ENCODE measurements at regions not wholly inside any gene's neighbourhood (a gene's known extent, or its start where the extent isn't known, plus 50 kb on each side); places are given as distances from the start of the nearest gene placed in this dataset.
A peak's percentile ranks its signal among the peaks of the same experiment; 100 is the strongest.
"Not testable (repeated sequence)": the region's sequence is repeated elsewhere in the genome, so short reads cannot be mapped to it uniquely, and the experiment has no call there.

DNA sequence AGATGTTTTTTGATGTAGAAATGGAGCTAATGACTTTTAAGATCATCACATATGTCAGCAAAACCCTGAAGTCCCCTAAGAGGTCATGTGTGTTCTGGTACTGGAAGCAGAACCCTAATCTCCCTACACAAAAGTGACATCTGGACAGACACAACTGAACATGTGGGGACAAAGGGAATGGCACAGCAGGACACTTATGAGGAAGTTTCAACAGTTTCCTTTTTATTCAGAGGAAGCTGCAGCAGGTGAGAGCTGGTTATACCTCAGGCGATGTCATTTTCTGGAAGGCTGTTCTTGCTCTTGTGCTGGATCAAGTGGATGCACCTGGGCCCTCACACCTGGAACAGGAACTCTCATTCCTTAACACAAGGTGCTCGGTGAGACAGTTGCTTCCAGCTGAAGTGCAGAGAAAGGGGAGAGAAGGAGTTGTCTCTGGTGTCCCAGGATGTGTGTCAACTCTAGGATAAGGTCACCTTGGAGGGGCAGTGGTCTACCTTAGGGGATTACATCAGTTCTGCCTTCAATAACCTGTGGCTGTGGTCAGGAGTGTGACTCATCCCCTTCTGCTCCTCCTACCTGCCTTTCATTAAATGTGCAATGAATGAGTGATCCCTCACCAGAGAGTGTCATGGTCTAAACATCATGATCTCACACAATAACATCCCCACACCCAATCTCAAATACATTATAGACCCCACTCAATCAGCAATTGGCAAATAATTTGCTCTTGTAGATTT lies 463.4 kb downstream of the TMEM121 start:
- no peaks in the 10 kb centered on the region for H3K36me3 Mint-ChIP-seq (ENCODE audit: low read depth)
- peak overlapping the region; percentile 52 for H3K27ac Mint-ChIP-seq
- TF ChIP-seq, protein P1, sequence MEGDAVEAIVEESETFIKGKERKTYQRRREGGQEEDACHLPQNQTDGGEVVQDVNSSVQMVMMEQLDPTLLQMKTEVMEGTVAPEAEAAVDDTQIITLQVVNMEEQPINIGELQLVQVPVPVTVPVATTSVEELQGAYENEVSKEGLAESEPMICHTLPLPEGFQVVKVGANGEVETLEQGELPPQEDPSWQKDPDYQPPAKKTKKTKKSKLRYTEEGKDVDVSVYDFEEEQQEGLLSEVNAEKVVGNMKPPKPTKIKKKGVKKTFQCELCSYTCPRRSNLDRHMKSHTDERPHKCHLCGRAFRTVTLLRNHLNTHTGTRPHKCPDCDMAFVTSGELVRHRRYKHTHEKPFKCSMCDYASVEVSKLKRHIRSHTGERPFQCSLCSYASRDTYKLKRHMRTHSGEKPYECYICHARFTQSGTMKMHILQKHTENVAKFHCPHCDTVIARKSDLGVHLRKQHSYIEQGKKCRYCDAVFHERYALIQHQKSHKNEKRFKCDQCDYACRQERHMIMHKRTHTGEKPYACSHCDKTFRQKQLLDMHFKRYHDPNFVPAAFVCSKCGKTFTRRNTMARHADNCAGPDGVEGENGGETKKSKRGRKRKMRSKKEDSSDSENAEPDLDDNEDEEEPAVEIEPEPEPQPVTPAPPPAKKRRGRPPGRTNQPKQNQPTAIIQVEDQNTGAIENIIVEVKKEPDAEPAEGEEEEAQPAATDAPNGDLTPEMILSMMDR (IDR thresholded peaks at IDR 0.05): no peak
- CTCF ChIA-PET: no interaction called here
- ATAC-seq (ENCODE audit: poor library complexity) (peak; percentile 32), DNase-seq (peak in 2 of 14 experiments; percentile 36 to 49)
- no peak overlapping the region for H3K4me3 Mint-ChIP-seq
- Histone ChIP-seq H3K4me3 (ENCODE audit: low read length) (no peak overlapping the region), H3K4me1 (ENCODE audit: insufficient read depth, low read length) (peaks cover 46% of the 10 kb centered on the region), H3K36me3 (ENCODE audit: insufficient read depth, low read length) (no peaks in the 10 kb centered on the region), H3K9me3 (ENCODE audit: control insufficient read depth in 1 of 2, insufficient read depth in 1 of 2, low read length in 2 of 2) (no peaks in the 10 kb centered on the region), H3K27ac (ENCODE audit: low read depth in 1 of 2, low read length in 2 of 2) (no peak overlapping the region), H3K27me3 (ENCODE audit: control insufficient read depth in 1 of 2, insufficient read depth in 2 of 2, low read length in 2 of 2) (no peaks in the 10 kb centered on the region)
- intact Hi-C loops (cut with DNase I, micrococcal nuclease): no loop called here
- no peaks in the 10 kb centered on the region for H3K27me3 Mint-ChIP-seq
- POLR2A ChIA-PET: no interaction called here
- peaks cover 64% of the 10 kb centered on the region for H3K4me1 Mint-ChIP-seq (ENCODE audit: low read depth)
- H3K9me3 Mint-ChIP-seq: no peaks in the 10 kb centered on the region

DNA sequence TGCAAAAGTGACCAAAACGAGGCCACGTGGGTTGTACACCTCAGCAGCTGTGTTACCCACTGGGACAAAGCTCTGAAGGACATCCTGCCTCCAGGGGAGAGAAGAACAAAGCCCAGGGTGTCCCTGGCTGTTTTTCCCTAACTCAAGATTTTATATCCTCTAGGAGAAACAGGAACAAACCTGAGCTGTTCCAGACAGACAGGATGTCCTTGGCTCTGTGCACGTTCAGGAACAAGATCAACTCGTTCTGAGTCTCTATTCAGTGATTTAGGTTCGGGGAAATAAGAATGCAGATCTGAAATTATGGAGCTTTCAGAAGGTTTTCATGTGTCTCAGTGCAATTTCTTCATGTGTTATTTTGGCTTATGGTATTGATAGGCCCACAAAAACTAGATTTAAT lies 465.3 kb downstream of the TMEM121 start:
- intact Hi-C loops (cut with DNase I, micrococcal nuclease); DNase-seq; H3K9me3 ChIP-seq (ENCODE audit: control insufficient read depth in 1 of 2, insufficient read depth in 1 of 2, low read length in 2 of 2); H3K27ac ChIP-seq (ENCODE audit: low read depth in 1 of 2, low read length in 2 of 2); POLR2A ChIA-PET; H3K4me3 Mint-ChIP-seq; CTCF ChIA-PET; ATAC-seq (ENCODE audit: poor library complexity); H3K9me3 Mint-ChIP-seq; H3K27me3 Mint-ChIP-seq; H3K4me3 ChIP-seq (ENCODE audit: low read length); H3K27me3 ChIP-seq (ENCODE audit: control insufficient read depth in 1 of 2, insufficient read depth in 2 of 2, low read length in 2 of 2); H3K36me3 ChIP-seq (ENCODE audit: insufficient read depth, low read length); H3K36me3 Mint-ChIP-seq (ENCODE audit: low read depth); H3K27ac Mint-ChIP-seq: not testable (repeated sequence)
- H3K4me1 ChIP-seq (ENCODE audit: insufficient read depth, low read length): peaks cover 28% of the 10 kb centered on the region
- H3K4me1 Mint-ChIP-seq (ENCODE audit: low read depth): peaks cover 59% of the 10 kb centered on the region

DNA sequence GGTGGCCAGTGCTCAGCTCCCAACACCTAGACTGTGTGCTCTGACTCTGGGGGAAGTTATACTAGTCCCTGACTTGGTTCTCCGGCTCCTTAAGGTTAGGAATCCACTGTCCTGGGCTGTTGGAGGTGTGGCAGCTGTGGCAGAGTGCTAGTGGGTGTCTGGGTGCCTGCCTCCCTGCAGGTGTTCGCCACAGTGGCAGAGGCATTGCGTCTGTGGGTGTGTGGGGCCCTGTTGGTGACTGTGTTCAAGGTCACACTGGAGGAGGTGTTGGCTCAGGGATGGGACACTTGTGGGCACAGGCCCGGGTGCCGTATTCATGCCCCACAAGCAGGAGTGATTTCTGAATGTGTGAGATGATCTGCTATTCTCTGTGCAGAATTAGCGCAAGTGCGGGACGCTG lies 467.4 kb downstream of the TMEM121 start:
- Histone ChIP-seq H3K27ac (ENCODE audit: low read depth in 1 of 2, low read length in 2 of 2) (no peak overlapping the region), H3K9me3 (ENCODE audit: control insufficient read depth in 1 of 2, insufficient read depth in 1 of 2, low read length in 2 of 2) (no peaks in the 10 kb centered on the region), H3K4me3 (ENCODE audit: low read length) (no peak overlapping the region), H3K36me3 (ENCODE audit: insufficient read depth, low read length) (no peaks in the 10 kb centered on the region), H3K27me3 (ENCODE audit: control insufficient read depth in 1 of 2, insufficient read depth in 2 of 2, low read length in 2 of 2) (no peaks in the 10 kb centered on the region), H3K4me1 (ENCODE audit: insufficient read depth, low read length) (peaks cover 16% of the 10 kb centered on the region)
- Mint-ChIP-seq H3K27ac (no peak overlapping the region), H3K4me3 (no peak overlapping the region), H3K9me3 (no peaks in the 10 kb centered on the region), H3K27me3 (no peaks in the 10 kb centered on the region), H3K4me1 (ENCODE audit: low read depth) (peaks cover 47% of the 10 kb centered on the region), H3K36me3 (ENCODE audit: low read depth) (no peaks in the 10 kb centered on the region)
- TF ChIP-seq, protein P1 (IDR thresholded peaks at IDR 0.05): no peak
- DNase-seq: peak in 1 of 14 experiments; percentile 36
- intact Hi-C loops (cut with DNase I, micrococcal nuclease): no loop called here
- CTCF ChIA-PET: no interaction called here
- POLR2A ChIA-PET: no interaction called here
- ATAC-seq (ENCODE audit: poor library complexity): no peak

DNA sequence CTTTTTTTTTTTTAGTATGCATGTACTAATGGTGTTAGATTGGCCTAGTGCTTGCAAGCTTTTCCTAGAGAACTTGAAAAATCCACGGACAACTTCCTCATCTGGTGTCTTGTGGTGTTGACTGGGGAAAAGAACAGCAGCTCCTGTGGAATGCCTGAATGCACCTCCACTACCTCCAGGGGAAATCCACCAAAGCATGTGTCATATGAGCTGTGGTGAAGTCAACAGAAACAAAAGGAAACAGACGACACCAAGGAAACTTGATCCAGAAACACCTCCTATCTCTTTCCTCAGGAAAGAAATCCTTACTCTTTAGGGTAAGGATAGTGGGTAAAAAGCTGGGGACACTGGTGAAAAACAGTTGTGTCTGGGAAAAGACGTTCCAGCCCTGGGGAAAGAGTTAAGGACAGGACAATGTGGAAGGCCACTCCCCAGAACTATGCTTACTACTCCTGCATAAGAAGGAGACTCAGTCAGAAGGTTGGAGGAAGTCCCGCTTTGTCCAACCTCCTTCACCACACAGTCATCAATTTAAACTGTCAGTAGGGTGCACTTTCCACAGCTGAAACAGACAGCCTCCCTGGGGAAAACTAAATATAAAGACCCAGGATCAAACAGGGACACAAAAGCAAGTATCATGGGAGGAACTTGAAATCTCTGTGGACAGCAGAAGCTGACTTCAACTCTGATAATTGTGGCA lies 468.8 kb downstream of the TMEM121 start:
- intact Hi-C loops (cut with DNase I, micrococcal nuclease); H3K4me3 Mint-ChIP-seq: not testable (repeated sequence)
- CTCF ChIA-PET: interaction anchor here (1.3 kb wide), 1 partner anchor 16 kb away, joined by 4 read pairs; no protein-coding TSS in a partner anchor

DNA sequence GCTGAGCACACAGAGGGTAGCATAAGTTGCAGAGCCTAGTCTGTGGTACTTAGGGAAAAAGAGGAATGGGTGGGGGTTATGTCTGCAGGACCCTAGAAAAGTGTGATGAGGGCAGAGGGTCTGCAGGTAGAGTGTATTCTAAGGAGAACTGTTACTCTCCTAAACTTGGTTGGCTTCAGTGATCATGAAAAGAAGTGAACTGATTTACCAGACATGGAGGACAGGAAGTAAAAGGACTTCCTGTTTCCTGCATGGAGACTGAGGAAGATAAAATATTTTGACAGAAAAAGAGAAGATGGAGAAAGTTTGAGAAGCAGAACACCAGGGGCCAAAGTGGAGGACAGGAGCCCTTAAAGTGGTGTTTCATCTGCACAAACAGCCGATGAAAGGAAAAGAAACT lies 472.2 kb downstream of the TMEM121 start:
- peaks cover 0 to 14% of the 10 kb centered on the region in 2 experiments for H3K9me3 ChIP-seq (ENCODE audit: control insufficient read depth in 1 of 2, insufficient read depth in 1 of 2, low read length in 2 of 2)
- H3K27me3 Mint-ChIP-seq; H3K4me3 ChIP-seq (ENCODE audit: low read length); H3K9me3 Mint-ChIP-seq; H3K36me3 Mint-ChIP-seq (ENCODE audit: low read depth); POLR2A ChIA-PET; H3K27ac ChIP-seq (ENCODE audit: low read depth in 1 of 2, low read length in 2 of 2); H3K36me3 ChIP-seq (ENCODE audit: insufficient read depth, low read length); H3K27me3 ChIP-seq (ENCODE audit: control insufficient read depth in 1 of 2, insufficient read depth in 2 of 2, low read length in 2 of 2): not testable (repeated sequence)
- DNase-seq (peak in 1 of 14 experiments; percentile 34), ATAC-seq (ENCODE audit: poor library complexity) (peak; percentile 20)
- intact Hi-C loops (cut with DNase I, micrococcal nuclease): loop anchor here in 1 of 2 experiments (2.0 kb wide), 1 partner anchor 18 kb away; no protein-coding TSS in a partner anchor
- Mint-ChIP-seq H3K27ac (peak overlapping the region; percentile 38), H3K4me3 (peak overlapping the region; percentile 35), H3K4me1 (ENCODE audit: low read depth) (peaks cover 59% of the 10 kb centered on the region)
- CTCF ChIA-PET: interaction anchor here (0.7 kb wide), 1 partner anchor 11 kb away, joined by 4 read pairs; no protein-coding TSS in a partner anchor
- H3K4me1 ChIP-seq (ENCODE audit: insufficient read depth, low read length): peaks cover 27% of the 10 kb centered on the region

More for the DNA sequence above, 468.8 kb downstream of the TMEM121 start:
- H3K9me3 Mint-ChIP-seq; H3K27me3 Mint-ChIP-seq; H3K4me3 ChIP-seq (ENCODE audit: low read length); ATAC-seq (ENCODE audit: poor library complexity); H3K27me3 ChIP-seq (ENCODE audit: control insufficient read depth in 1 of 2, insufficient read depth in 2 of 2, low read length in 2 of 2); H3K36me3 Mint-ChIP-seq (ENCODE audit: low read depth); POLR2A ChIA-PET; H3K27ac Mint-ChIP-seq; H3K27ac ChIP-seq (ENCODE audit: low read depth in 1 of 2, low read length in 2 of 2); H3K36me3 ChIP-seq (ENCODE audit: insufficient read depth, low read length); DNase-seq; H3K9me3 ChIP-seq (ENCODE audit: control insufficient read depth in 1 of 2, insufficient read depth in 1 of 2, low read length in 2 of 2): not testable (repeated sequence)
- peaks cover 20% of the 10 kb centered on the region for H3K4me1 ChIP-seq (ENCODE audit: insufficient read depth, low read length)
- peaks cover 43% of the 10 kb centered on the region for H3K4me1 Mint-ChIP-seq (ENCODE audit: low read depth)

Measured in CD4-positive, alpha-beta T cell (primary cell).